ENCODE measurements at regions not wholly inside any gene's neighbourhood (a gene's known extent, or its start where the extent isn't known, plus 50 kb on each side); places are given as distances from the start of the nearest gene placed in this dataset.

GRCh38 chr17:79425686-79426085 lies 185.2 kb downstream of the RBFOX3 start:
- no peaks in the 10 kb centered on the region for H3K4me1 ChIP-seq
- no peak overlapping the region for H3K27ac ChIP-seq
- H3K27me3 ChIP-seq = peaks cover 0 to 35% (median 0%) of the 10 kb centered on the region in 9 donors
- intact Hi-C loops (cut with DNase I) = no loop called here
- WGBS, 4 donors = 79 to 87% (median 84%) methylated on average over 14 of the region's 14 CpGs
- TF ChIP-seq CTCF (IDR thresholded peaks at IDR 0.05) = no peak
- TF ChIP-seq POLR2A (IDR thresholded peaks at IDR 0.05) = no peak
- H3K4me3 ChIP-seq = no peak overlapping the region
- no peaks in the 10 kb centered on the region for H3K9me3 ChIP-seq
- DNase-seq (no peak), ATAC-seq (no peak)
- no peaks in the 10 kb centered on the region for H3K36me3 ChIP-seq

- intact Hi-C loops (cut with DNase I) = no loop called here
- no peaks in the 10 kb centered on the region for H3K36me3 ChIP-seq
- 45 to 54% (median 50%) methylated on average over 8 to 9 of the region's 9 CpGs for WGBS, 4 donors
Measured at GRCh38 chr17:79424471-79425185, 186.2 kb downstream of the RBFOX3 start.

GRCh38 chr17:79423811-79424465 lies 186.9 kb downstream of the RBFOX3 start:
- 69 to 76% (median 75%) methylated on average over 10 to 18 of the region's 18 CpGs for WGBS, 4 donors
- intact Hi-C loops (cut with DNase I) = no loop called here
- H3K36me3 ChIP-seq = no peaks in the 10 kb centered on the region
- TF ChIP-seq POLR2A (IDR thresholded peaks at IDR 0.05) (no peak), CTCF (IDR thresholded peaks at IDR 0.05) (no peak)
- ATAC-seq (no peak), DNase-seq (no peak)
- peaks cover 0 to 36% (median 0%) of the 10 kb centered on the region in 9 donors for H3K27me3 ChIP-seq
- H3K9me3 ChIP-seq = no peaks in the 10 kb centered on the region
- no peak overlapping the region for H3K27ac ChIP-seq
- no peak overlapping the region for H3K4me3 ChIP-seq
- H3K4me1 ChIP-seq = no peaks in the 10 kb centered on the region

More at GRCh38 chr17:79424471-79425185, 186.2 kb downstream of the RBFOX3 start:
- TF ChIP-seq CTCF (IDR thresholded peaks at IDR 0.05) (no peak), POLR2A (IDR thresholded peaks at IDR 0.05) (no peak)
- no peak for DNase-seq
- Histone ChIP-seq H3K9me3 (no peaks in the 10 kb centered on the region), H3K27me3 (peaks cover 0 to 37% (median 0%) of the 10 kb centered on the region in 9 donors), H3K27ac (no peak overlapping the region), H3K4me1 (no peaks in the 10 kb centered on the region), H3K4me3 (no peak overlapping the region)
- no peak for ATAC-seq

- H3K36me3 ChIP-seq = no peaks in the 10 kb centered on the region
- TF ChIP-seq CTCF (IDR thresholded peaks at IDR 0.05) = no peak
- no peak for TF ChIP-seq POLR2A (IDR thresholded peaks at IDR 0.05)
- ATAC-seq = no peak
- no peak overlapping the region for H3K27ac ChIP-seq
- H3K4me3 ChIP-seq = no peak overlapping the region
- H3K9me3 ChIP-seq = no peaks in the 10 kb centered on the region
- no peaks in the 10 kb centered on the region for H3K4me1 ChIP-seq
- intact Hi-C loops (cut with DNase I) = no loop called here
- 66 to 80% (median 76%) methylated on average over 7 to 15 of the region's 15 CpGs for WGBS, 4 donors
- no peak for DNase-seq
- peaks cover 0 to 37% (median 0%) of the 10 kb centered on the region in 9 donors for H3K27me3 ChIP-seq
Measured at GRCh38 chr17:79422236-79422635, 188.6 kb downstream of the RBFOX3 start.
